ENCODE measurements at regions not wholly inside any gene's neighbourhood (a gene's known extent, or its start where the extent isn't known, plus 50 kb on each side); places are given as distances from the start of the nearest gene placed in this dataset.

DNA sequence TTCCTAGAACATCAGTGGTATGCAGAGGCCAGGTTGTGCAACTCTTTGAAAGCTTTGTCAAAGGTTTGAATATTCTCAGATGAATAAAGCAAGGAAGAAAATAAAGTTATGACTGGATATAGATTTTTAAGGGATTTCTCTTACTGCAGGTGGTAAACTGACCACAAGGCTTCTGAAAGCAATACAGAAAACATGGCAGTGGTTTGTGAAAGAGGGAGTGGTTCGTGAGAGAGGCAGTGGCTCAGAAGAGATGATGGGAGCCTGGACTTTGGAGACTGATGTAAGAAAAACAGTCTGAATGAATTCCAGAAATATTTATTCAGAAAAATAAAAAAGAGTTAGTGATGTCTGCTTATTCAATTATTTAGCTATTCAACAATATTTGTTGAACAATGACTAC lies 380.4 kb upstream of the CTNND2 start (continued):
- TF ChIP-seq, protein P1, sequence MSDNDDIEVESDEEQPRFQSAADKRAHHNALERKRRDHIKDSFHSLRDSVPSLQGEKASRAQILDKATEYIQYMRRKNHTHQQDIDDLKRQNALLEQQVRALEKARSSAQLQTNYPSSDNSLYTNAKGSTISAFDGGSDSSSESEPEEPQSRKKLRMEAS (CRISPR knock-in tag; IDR thresholded peaks at IDR 0.05), result no peak
- TF ChIP-seq RELA (CRISPR knock-in tag; IDR thresholded peaks at IDR 0.05; ENCODE audit: borderline replicate concordance) (no peak), FOXK1 (CRISPR knock-in tag; IDR thresholded peaks at IDR 0.05) (no peak), ZNF671 (CRISPR knock-in tag; IDR thresholded peaks at IDR 0.05) (no peak), GABPB1 (CRISPR knock-in tag; IDR thresholded peaks at IDR 0.05) (no peak)
- TF ChIP-seq, protein P2, sequence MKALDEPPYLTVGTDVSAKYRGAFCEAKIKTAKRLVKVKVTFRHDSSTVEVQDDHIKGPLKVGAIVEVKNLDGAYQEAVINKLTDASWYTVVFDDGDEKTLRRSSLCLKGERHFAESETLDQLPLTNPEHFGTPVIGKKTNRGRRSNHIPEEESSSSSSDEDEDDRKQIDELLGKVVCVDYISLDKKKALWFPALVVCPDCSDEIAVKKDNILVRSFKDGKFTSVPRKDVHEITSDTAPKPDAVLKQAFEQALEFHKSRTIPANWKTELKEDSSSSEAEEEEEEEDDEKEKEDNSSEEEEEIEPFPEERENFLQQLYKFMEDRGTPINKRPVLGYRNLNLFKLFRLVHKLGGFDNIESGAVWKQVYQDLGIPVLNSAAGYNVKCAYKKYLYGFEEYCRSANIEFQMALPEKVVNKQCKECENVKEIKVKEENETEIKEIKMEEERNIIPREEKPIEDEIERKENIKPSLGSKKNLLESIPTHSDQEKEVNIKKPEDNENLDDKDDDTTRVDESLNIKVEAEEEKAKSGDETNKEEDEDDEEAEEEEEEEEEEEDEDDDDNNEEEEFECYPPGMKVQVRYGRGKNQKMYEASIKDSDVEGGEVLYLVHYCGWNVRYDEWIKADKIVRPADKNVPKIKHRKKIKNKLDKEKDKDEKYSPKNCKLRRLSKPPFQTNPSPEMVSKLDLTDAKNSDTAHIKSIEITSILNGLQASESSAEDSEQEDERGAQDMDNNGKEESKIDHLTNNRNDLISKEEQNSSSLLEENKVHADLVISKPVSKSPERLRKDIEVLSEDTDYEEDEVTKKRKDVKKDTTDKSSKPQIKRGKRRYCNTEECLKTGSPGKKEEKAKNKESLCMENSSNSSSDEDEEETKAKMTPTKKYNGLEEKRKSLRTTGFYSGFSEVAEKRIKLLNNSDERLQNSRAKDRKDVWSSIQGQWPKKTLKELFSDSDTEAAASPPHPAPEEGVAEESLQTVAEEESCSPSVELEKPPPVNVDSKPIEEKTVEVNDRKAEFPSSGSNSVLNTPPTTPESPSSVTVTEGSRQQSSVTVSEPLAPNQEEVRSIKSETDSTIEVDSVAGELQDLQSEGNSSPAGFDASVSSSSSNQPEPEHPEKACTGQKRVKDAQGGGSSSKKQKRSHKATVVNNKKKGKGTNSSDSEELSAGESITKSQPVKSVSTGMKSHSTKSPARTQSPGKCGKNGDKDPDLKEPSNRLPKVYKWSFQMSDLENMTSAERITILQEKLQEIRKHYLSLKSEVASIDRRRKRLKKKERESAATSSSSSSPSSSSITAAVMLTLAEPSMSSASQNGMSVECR (CRISPR knock-in tag; IDR thresholded peaks at IDR 0.05; ENCODE audit: borderline replicate concordance), result no peak
- TF ChIP-seq, protein P3, sequence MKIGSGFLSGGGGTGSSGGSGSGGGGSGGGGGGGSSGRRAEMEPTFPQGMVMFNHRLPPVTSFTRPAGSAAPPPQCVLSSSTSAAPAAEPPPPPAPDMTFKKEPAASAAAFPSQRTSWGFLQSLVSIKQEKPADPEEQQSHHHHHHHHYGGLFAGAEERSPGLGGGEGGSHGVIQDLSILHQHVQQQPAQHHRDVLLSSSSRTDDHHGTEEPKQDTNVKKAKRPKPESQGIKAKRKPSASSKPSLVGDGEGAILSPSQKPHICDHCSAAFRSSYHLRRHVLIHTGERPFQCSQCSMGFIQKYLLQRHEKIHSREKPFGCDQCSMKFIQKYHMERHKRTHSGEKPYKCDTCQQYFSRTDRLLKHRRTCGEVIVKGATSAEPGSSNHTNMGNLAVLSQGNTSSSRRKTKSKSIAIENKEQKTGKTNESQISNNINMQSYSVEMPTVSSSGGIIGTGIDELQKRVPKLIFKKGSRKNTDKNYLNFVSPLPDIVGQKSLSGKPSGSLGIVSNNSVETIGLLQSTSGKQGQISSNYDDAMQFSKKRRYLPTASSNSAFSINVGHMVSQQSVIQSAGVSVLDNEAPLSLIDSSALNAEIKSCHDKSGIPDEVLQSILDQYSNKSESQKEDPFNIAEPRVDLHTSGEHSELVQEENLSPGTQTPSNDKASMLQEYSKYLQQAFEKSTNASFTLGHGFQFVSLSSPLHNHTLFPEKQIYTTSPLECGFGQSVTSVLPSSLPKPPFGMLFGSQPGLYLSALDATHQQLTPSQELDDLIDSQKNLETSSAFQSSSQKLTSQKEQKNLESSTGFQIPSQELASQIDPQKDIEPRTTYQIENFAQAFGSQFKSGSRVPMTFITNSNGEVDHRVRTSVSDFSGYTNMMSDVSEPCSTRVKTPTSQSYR (CRISPR knock-in tag; IDR thresholded peaks at IDR 0.05), result no peak

DNA sequence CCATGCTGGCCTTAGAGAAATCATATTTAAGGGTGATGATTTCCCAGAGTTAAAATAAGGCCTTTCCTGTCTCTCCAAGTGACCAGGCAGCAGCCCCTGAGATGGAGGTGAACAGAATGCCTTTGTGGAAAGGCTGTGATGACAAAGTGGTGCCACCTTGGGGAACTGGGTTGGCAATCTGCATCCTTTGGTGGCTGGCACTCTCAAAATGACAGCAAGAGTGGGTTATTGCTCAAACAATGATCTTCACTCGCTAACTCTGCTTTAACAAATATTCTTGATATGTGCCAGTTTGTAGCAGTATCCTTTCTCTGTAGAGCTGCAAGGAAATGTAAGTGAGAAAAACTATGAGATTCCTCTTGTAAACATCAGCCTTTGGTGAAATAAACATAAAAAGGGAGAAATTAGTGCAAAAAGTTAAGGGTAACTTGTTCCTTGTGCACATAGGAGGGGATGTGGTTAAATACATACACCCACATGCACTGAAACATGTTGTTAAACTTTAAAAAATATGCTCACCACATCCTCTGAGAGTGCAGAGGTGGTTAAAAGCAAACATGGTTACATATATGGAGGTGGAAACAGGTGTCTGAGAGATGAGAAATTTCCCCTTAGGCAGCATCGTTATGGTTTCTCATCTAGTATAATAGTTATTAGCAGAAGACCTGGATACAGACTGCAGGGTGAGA lies 373.4 kb upstream of the CTNND2 start:
- no peaks in the 10 kb centered on the region for H3K9me3 Mint-ChIP-seq
- CTCF ChIA-PET, result interaction anchor here (1.3 kb wide), 1 partner anchor 345 kb away, joined by 3 read pairs; no protein-coding TSS in a partner anchor
- no peaks in the 10 kb centered on the region for H3K36me3 Mint-ChIP-seq
- POLR2A ChIA-PET, result no interaction called here
- peaks cover 3% of the 10 kb centered on the region; the same call in 1 of the 2 replicates for H3K4me1 Mint-ChIP-seq
- no peak overlapping the region for H3K4me3 Mint-ChIP-seq
- ATAC-seq, result no peak
- no peaks in the 10 kb centered on the region for H3K27me3 Mint-ChIP-seq (ENCODE audit: low read depth)
- no peak for DNase-seq (ENCODE audit: low spot score)
- no peak overlapping the region for H3K27ac Mint-ChIP-seq
- TF ChIP-seq, protein P3 (CRISPR knock-in tag; IDR thresholded peaks at IDR 0.05), result no peak
- no peak for TF ChIP-seq ELF4 (CRISPR knock-in tag; IDR thresholded peaks at IDR 0.05; ENCODE audit: low read depth)
- no peak for TF ChIP-seq GTF2I (CRISPR knock-in tag; conservative IDR thresholded peaks at IDR 0.05)
- no peak for TF ChIP-seq ZNF671 (CRISPR knock-in tag; IDR thresholded peaks at IDR 0.05)
- no peak for TF ChIP-seq FOXJ3 (CRISPR knock-in tag; IDR thresholded peaks at IDR 0.05; ENCODE audit: borderline replicate concordance)
- no peak for TF ChIP-seq NFE2L1 (CRISPR knock-in tag; IDR thresholded peaks at IDR 0.05)
- TF ChIP-seq, protein P4, sequence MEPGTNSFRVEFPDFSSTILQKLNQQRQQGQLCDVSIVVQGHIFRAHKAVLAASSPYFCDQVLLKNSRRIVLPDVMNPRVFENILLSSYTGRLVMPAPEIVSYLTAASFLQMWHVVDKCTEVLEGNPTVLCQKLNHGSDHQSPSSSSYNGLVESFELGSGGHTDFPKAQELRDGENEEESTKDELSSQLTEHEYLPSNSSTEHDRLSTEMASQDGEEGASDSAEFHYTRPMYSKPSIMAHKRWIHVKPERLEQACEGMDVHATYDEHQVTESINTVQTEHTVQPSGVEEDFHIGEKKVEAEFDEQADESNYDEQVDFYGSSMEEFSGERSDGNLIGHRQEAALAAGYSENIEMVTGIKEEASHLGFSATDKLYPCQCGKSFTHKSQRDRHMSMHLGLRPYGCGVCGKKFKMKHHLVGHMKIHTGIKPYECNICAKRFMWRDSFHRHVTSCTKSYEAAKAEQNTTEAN (CRISPR knock-in tag; IDR thresholded peaks at IDR 0.05), result no peak
- TF ChIP-seq EMX1 (CRISPR knock-in tag; IDR thresholded peaks at IDR 0.05), result no peak
- no peak for TF ChIP-seq CBFB (CRISPR knock-in tag; IDR thresholded peaks at IDR 0.05; ENCODE audit: low read depth)
- no peak for TF ChIP-seq JUN (CRISPR knock-in tag; IDR thresholded peaks at IDR 0.05)
- TF ChIP-seq CREB1 (CRISPR knock-in tag; IDR thresholded peaks at IDR 0.05), result no peak
- no peak for TF ChIP-seq OVOL2 (CRISPR knock-in tag; IDR thresholded peaks at IDR 0.05; ENCODE audit: borderline replicate concordance)
- TF ChIP-seq, protein P5, sequence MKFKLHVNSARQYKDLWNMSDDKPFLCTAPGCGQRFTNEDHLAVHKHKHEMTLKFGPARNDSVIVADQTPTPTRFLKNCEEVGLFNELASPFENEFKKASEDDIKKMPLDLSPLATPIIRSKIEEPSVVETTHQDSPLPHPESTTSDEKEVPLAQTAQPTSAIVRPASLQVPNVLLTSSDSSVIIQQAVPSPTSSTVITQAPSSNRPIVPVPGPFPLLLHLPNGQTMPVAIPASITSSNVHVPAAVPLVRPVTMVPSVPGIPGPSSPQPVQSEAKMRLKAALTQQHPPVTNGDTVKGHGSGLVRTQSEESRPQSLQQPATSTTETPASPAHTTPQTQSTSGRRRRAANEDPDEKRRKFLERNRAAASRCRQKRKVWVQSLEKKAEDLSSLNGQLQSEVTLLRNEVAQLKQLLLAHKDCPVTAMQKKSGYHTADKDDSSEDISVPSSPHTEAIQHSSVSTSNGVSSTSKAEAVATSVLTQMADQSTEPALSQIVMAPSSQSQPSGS (CRISPR knock-in tag; IDR thresholded peaks at IDR 0.05; ENCODE audit: borderline replicate concordance, low read depth), result no peak
- TF ChIP-seq ZNF121 (CRISPR knock-in tag; IDR thresholded peaks at IDR 0.05), result no peak
- no peak for TF ChIP-seq ZNF219 (CRISPR knock-in tag; IDR thresholded peaks at IDR 0.05; ENCODE audit: borderline replicate concordance)
- TF ChIP-seq, protein P6, sequence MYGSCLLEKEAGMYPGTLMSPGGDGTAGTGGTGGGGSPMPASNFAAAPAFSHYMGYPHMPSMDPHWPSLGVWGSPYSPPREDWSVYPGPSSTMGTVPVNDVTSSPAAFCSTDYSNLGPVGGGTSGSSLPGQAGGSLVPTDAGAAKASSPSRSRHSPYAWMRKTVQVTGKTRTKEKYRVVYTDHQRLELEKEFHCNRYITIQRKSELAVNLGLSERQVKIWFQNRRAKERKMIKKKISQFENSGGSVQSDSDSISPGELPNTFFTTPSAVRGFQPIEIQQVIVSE (CRISPR knock-in tag; IDR thresholded peaks at IDR 0.05; ENCODE audit: borderline replicate concordance), result no peak

Measured in WTC11 (cell line).